GM12878 (cell line): ENCODE measurements at regions not wholly inside any gene's neighbourhood (a gene's known extent, or its start where the extent isn't known, plus 50 kb on each side); places are given as distances from the start of the nearest gene placed in this dataset.

Experiments used
- ATAC-seq: fragments of 200-7000 bp; cut with Tn5 transposase; 3 replicates; pipeline ENCODE4 v1.9.1; 2020; ENCODE audit warnings: mild to moderate bottlenecking, moderate library complexity
- BruUV-seq: library from RNA; stranded (reverse); fragments of 400-500 nt; replicated peaks from 2 replicates; lab custom pipeline; 2021; lab: Mats Ljungman, UMichigan
- CTCF ChIA-PET: fragments of 300-600 bp; sonication (Branson Sonifier 250); formaldehyde crosslinking; extraction: SDS; loops from one replicate; lab custom pipeline; 2021; ENCODE audit warnings: inconsistent platforms; lab: Yijun Ruan, JAX
- POLR2A ChIA-PET: fragments of 350-600 bp; formaldehyde crosslinking; extraction: SDS; loops from one replicate; lab custom pipeline; 2021; ENCODE audit warnings: inconsistent platforms; lab: Charles Lee
- RAD21 ChIA-PET: fragments of 300-600 bp; sonication (Branson Sonifier 250); formaldehyde crosslinking; loops from one replicate; lab custom pipeline; 2023; ENCODE audit warnings: antibody characterized with exemption; ENCODE audit not compliant: unreplicated experiment; lab: Charles Lee
- SMC1A ChIA-PET: fragments of 300-600 bp; sonication (Branson Sonifier 250); formaldehyde crosslinking; loops from one replicate; lab custom pipeline; 2023; ENCODE audit not compliant: unreplicated experiment, uncharacterized antibody; lab: Charles Lee
- DNase-seq: peaks from one replicate; pipeline ENCODE4 v3.0.0-alpha.2; 2011; ENCODE audit warnings: low read depth, low spot score
- FAIRE-seq: peaks from 3 replicates; lab custom pipeline; 2011; peaks lifted over from hg19 to GRCh38; lab: Jason Lieb, UNC
- H2AFZ ChIP-seq: 2 replicates; pipeline ENCODE4 v1.6.0; 2011; ENCODE audit warnings: low read depth, low read length, control low read depth; ENCODE audit not compliant: control insufficient read depth
- H3K27ac ChIP-seq: 2 replicates; pipeline ENCODE4 v1.5.1; 2011; ENCODE audit warnings: control low read depth; ENCODE audit not compliant: control insufficient read depth, insufficient read depth
- H3K27me3 ChIP-seq, 2 experiments: replicated peaks in 1 of 2; 2 replicates each; pipeline versions ENCODE4 v1.6.0 to v1.6.1; 2011; ENCODE audit warnings: low read length in 1 of 2; ENCODE audit not compliant: control insufficient read depth in 2 of 2, insufficient read depth in 2 of 2
- H3K36me3 ChIP-seq, 2 experiments: 2 replicates each; pipeline ENCODE4 v1.5.1; 2011; ENCODE audit warnings: low read length in 1 of 2; ENCODE audit not compliant: control insufficient read depth in 2 of 2, insufficient read depth in 2 of 2
- H3K4me1 ChIP-seq: 2 replicates; pipeline ENCODE4 v1.6.1; 2011; ENCODE audit warnings: mild to moderate bottlenecking, low read length, moderate library complexity, mixed read lengths; ENCODE audit not compliant: control insufficient read depth, insufficient read depth
- H3K4me2 ChIP-seq: 2 replicates; pipeline ENCODE4 v1.6.0; 2011; ENCODE audit warnings: control low read depth; ENCODE audit not compliant: control insufficient read depth, insufficient read depth
- H3K4me3 ChIP-seq: fragments of 200-600 bp; sonication (generic); 2 replicates; pipeline ENCODE4 v1.5.1; 2016
- H3K79me2 ChIP-seq: 2 replicates; pipeline ENCODE4 v1.6.0; 2011; ENCODE audit warnings: low read length; ENCODE audit not compliant: control insufficient read depth, insufficient read depth
- H3K9ac ChIP-seq: 2 replicates; pipeline ENCODE4 v1.8.0; 2011; ENCODE audit warnings: low read length, control low read depth, mixed read lengths; ENCODE audit not compliant: control insufficient read depth, insufficient read depth
- H3K9me3 ChIP-seq: replicated peaks from 3 replicates; pipeline ENCODE4 v1.5.1; 2011; ENCODE audit warnings: mild to moderate bottlenecking, low read length; ENCODE audit not compliant: control insufficient read depth, insufficient read depth
- H4K20me1 ChIP-seq: 2 replicates; pipeline ENCODE4 v1.6.0; 2011; ENCODE audit not compliant: control insufficient read depth, insufficient read depth
- BCLAF1 ChIP-seq: fragments of 450-650 bp; IDR thresholded peaks from 2 replicates; pipeline ENCODE4 v1.6.1; 2017; ENCODE audit warnings: antibody characterized with exemption, mild to moderate bottlenecking, moderate library complexity
- CTCF ChIP-seq, 3 experiments: IDR thresholded peaks in 2 of 3; conservative IDR thresholded peaks in 1 of 3; 2 replicates each; pipeline ENCODE4 v1.5.1; 2011; ENCODE audit warnings: low read depth in 3 of 3, low read length in 3 of 3, mild to moderate bottlenecking in 3 of 3, control low read depth in 2 of 3, moderate library complexity in 2 of 3, inconsistent platforms in 1 of 3, mixed read lengths in 1 of 3; ENCODE audit not compliant: control insufficient read depth in 2 of 3, insufficient read depth in 1 of 3; ENCODE audit errors: extremely low read depth in 1 of 3
- EP300 ChIP-seq, 2 experiments: fragments of 150-350 bp in 1 of 2; IDR thresholded peaks; 2 replicates each; pipeline ENCODE4 v1.6.1; 2011 to 2012; ENCODE audit warnings: low read depth in 2 of 2, low read length in 2 of 2, borderline replicate concordance in 1 of 2, improper control_type of control experiment in 1 of 2, inconsistent platforms in 1 of 2; ENCODE audit not compliant: control insufficient read depth in 1 of 2
- HCFC1 ChIP-seq: fragments of 150-350 bp; IDR thresholded peaks from 2 replicates; pipeline ENCODE4 v1.6.1; 2014; ENCODE audit warnings: low read length
- MYB ChIP-seq: fragments of 150-350 bp; IDR thresholded peaks from 2 replicates; pipeline ENCODE4 v1.6.1; 2014; ENCODE audit warnings: mild to moderate bottlenecking, low read depth, low read length, borderline replicate concordance
- NBN ChIP-seq: fragments of 450-650 bp; IDR thresholded peaks from 2 replicates; pipeline ENCODE4 v1.6.1; 2016
- NR2C1 ChIP-seq: fragments of 450-650 bp; IDR thresholded peaks from 2 replicates; pipeline ENCODE4 v1.6.1; 2017; ENCODE audit warnings: antibody characterized with exemption, mild to moderate bottlenecking, moderate library complexity
- PAX5 ChIP-seq: IDR thresholded peaks from 2 replicates; pipeline ENCODE4 v1.6.1; 2011; ENCODE audit warnings: low read depth, low read length, borderline replicate concordance
- TCF12 ChIP-seq: IDR thresholded peaks from 2 replicates; pipeline ENCODE4 v1.6.1; 2011; ENCODE audit warnings: low read depth, mild to moderate bottlenecking, low read length
- WGBS: methylation state at CpG from one replicate; pipeline ENCODE4 v1.1.6; 2016; ENCODE audit warnings: low lambda C conversion rate; ENCODE audit not compliant: insufficient replicate concordance, insufficient coverage; ENCODE audit errors: missing lambda C conversion rate; 5-methylcytosine and 5-hydroxymethylcytosine counted together
- in situ Hi-C: fragments of 300-500 bp; cut with MboI; formaldehyde crosslinking; loops from 9 replicates; pipeline ENCODE4 v1.14.3; 2018; ENCODE audit warnings: mixed read lengths
- intact Hi-C: fragments of 100-400 bp; cut with micrococcal nuclease; formaldehyde crosslinking; loops from one replicate; pipeline ENCODE4 v1.14.2; 2022; ENCODE audit not compliant: unreplicated experiment

GRCh38 chr11:28799316-28799715 is 691.1 kb downstream of the METTL15 start:
- Histone ChIP-seq H3K9ac (no peak overlapping the region), H3K27me3 (no peaks in the 10 kb centered on the region), H3K4me1 (no peaks in the 10 kb centered on the region), H3K4me3 (no peak overlapping the region), H3K4me2 (no peak overlapping the region), H3K36me3 (no peaks in the 10 kb centered on the region), H3K9me3 (no peaks in the 10 kb centered on the region), H4K20me1 (no peaks in the 10 kb centered on the region), H3K27ac (no peak overlapping the region), H2AFZ (no peak overlapping the region), H3K79me2 (no peaks in the 10 kb centered on the region)
- ChIA-PET SMC1A (no interaction called here), CTCF (no interaction called here), POLR2A (no interaction called here), RAD21 (no interaction called here)
- no peak for DNase-seq
- ATAC-seq = no peak
- intact Hi-C loops = no loop called here
- in situ Hi-C loops = no loop called here
- TF ChIP-seq NBN (no peak), NR2C1 (no peak), HCFC1 (no peak)
- no TSS peak for BruUV-seq
- FAIRE-seq = no peak
- WGBS = 16% methylated on average over 2 of the region's 2 CpGs

GRCh38 chr11:28798286-28798685 is 690.1 kb downstream of the METTL15 start:
- ChIA-PET RAD21 (no interaction called here), POLR2A (no interaction called here), SMC1A (no interaction called here), CTCF (no interaction called here)
- DNase-seq (no peak), FAIRE-seq (no peak), ATAC-seq (no peak)
- intact Hi-C loops = no loop called here
- no peaks in the 10 kb centered on the region for H3K9me3 ChIP-seq
- no peak overlapping the region for H3K4me2 ChIP-seq
- no peaks in the 10 kb centered on the region for H3K27me3 ChIP-seq
- H3K79me2 ChIP-seq = no peaks in the 10 kb centered on the region
- no peaks in the 10 kb centered on the region for H3K4me1 ChIP-seq
- no peak for TF ChIP-seq BCLAF1
- TF ChIP-seq CTCF (IDR thresholded peaks at IDR 0.05 in 2 of 3, conservative IDR thresholded peaks at IDR 0.05 in 1 of 3; ENCODE audit: control insufficient read depth in 2 of 3, extremely low read depth in 1 of 3, insufficient read depth in 1 of 3, low read depth in 3 of 3, low read length in 3 of 3) = no peak
- TF ChIP-seq EP300 (IDR thresholded peaks at IDR 0.05; ENCODE audit: borderline replicate concordance in 1 of 2, control insufficient read depth in 1 of 2, low read depth in 2 of 2, low read length in 2 of 2) = no peak
- no peak for TF ChIP-seq TCF12
- TF ChIP-seq PAX5 = no peak
- TF ChIP-seq MYB = no peak
- 0% methylated on average over 2 of the region's 2 CpGs for WGBS
- H3K9ac ChIP-seq = no peak overlapping the region
- no peaks in the 10 kb centered on the region for H4K20me1 ChIP-seq
- H2AFZ ChIP-seq = no peak overlapping the region
- in situ Hi-C loops = no loop called here
- no peaks in the 10 kb centered on the region for H3K36me3 ChIP-seq
- H3K4me3 ChIP-seq = no peak overlapping the region
- no peak overlapping the region for H3K27ac ChIP-seq
- no TSS peak for BruUV-seq
